ENCODE measurements at regions not wholly inside any gene's neighbourhood (a gene's known extent, or its start where the extent isn't known, plus 50 kb on each side); places are given as distances from the start of the nearest gene placed in this dataset.

DNA sequence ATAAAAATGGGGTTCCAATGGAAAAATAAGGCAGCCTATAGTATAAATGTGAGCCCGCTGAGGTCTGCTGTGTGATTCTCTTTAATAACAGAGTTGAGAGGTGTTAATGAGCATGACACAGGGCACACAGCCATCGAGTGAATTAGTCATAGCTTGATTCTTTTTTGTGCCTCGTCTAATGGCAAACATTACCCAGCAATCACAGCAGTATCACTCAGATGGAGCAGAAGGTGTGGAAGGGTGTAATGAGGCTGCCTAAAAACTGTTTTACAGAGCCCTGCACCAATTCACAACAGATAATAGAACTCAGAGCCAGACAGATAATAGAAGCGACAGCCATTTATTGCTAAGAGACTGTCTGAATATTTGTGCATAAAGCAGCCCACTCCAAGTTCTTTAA is 178.6 kb upstream of the TPRG1 start:
- TF ChIP-seq, protein P1, sequence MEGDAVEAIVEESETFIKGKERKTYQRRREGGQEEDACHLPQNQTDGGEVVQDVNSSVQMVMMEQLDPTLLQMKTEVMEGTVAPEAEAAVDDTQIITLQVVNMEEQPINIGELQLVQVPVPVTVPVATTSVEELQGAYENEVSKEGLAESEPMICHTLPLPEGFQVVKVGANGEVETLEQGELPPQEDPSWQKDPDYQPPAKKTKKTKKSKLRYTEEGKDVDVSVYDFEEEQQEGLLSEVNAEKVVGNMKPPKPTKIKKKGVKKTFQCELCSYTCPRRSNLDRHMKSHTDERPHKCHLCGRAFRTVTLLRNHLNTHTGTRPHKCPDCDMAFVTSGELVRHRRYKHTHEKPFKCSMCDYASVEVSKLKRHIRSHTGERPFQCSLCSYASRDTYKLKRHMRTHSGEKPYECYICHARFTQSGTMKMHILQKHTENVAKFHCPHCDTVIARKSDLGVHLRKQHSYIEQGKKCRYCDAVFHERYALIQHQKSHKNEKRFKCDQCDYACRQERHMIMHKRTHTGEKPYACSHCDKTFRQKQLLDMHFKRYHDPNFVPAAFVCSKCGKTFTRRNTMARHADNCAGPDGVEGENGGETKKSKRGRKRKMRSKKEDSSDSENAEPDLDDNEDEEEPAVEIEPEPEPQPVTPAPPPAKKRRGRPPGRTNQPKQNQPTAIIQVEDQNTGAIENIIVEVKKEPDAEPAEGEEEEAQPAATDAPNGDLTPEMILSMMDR (IDR thresholded peaks at IDR 0.05; ENCODE audit: low read length), result no peak
- TF ChIP-seq EZH2 (optimal IDR thresholded peaks at IDR 0.05; ENCODE audit: low read depth, low read length) (no peak), EZH2phosphoT487 (IDR thresholded peaks at IDR 0.05; ENCODE audit: low read length) (no peak)
